SK-N-SH (cell line): ENCODE measurements at regions not wholly inside any gene's neighbourhood (a gene's known extent, or its start where the extent isn't known, plus 50 kb on each side); places are given as distances from the start of the nearest gene placed in this dataset.

Source experiments
- CTCF ChIA-PET: fragments of 300-600, 350-600 bp; formaldehyde crosslinking; extraction: SDS; loops from one replicate; lab custom pipeline; 2021; lab: Yijun Ruan, JAX
- POLR2A ChIA-PET: fragments of 350-600 bp; sonication (Branson Sonifier 250); formaldehyde crosslinking; extraction: SDS; loops from one replicate; lab custom pipeline; 2020; ENCODE audit warnings: antibody characterized with exemption, inconsistent platforms; lab: Yijun Ruan, JAX
- DNase-seq: peaks from one replicate; pipeline ENCODE4 v3.0.0; 2012
- H2AFZ ChIP-seq: fragments of 200-600 bp; sonication (generic); 2 replicates; pipeline ENCODE4 v1.8.1; 2016; ENCODE audit warnings: antibody characterized with exemption, mild to moderate bottlenecking, low read depth
- H3F3A ChIP-seq: fragments of 200-600 bp; sonication (generic); replicated peaks from 2 replicates; pipeline ENCODE3; 2016; ENCODE audit warnings: antibody characterized with exemption, mild to moderate bottlenecking; ENCODE audit not compliant: insufficient read depth
- H3K27ac ChIP-seq, 2 experiments: fragments of 200-500 bp in 1 of 2; fragments of 200-600 bp in 1 of 2; sonication (Bioruptor generic) in 1 of 2; sonication (generic), shearing (Covaris generic) in 1 of 2; 2 replicates each; pipeline versions ENCODE4 v1.5.1 to v1.6.1; 2014 to 2016; ENCODE audit warnings: low read depth in 2 of 2, inconsistent platforms in 1 of 2, low read length in 1 of 2, mild to moderate bottlenecking in 1 of 2, mixed read lengths in 1 of 2
- H3K27me3 ChIP-seq: fragments of 200-600 bp; sonication (generic), shearing (Covaris generic); 2 replicates; pipeline ENCODE4 v1.6.1; 2016; ENCODE audit warnings: mixed run types; ENCODE audit not compliant: insufficient read depth
- H3K36me3 ChIP-seq, 2 experiments: fragments of 200-500 bp in 1 of 2; fragments of 200-600 bp in 1 of 2; sonication (Bioruptor generic) in 1 of 2; sonication (generic) in 1 of 2; replicated peaks in 1 of 2; 2 replicates each; pipeline versions ENCODE3 to v1.5.1; 2014 to 2016; ENCODE audit warnings: low read length in 1 of 2, mild to moderate bottlenecking in 1 of 2; ENCODE audit not compliant: insufficient read depth in 2 of 2, control insufficient read depth in 1 of 2
- H3K4me1 ChIP-seq, 2 experiments: fragments of 200-500 bp in 1 of 2; fragments of 200-600 bp in 1 of 2; sonication (Bioruptor generic) in 1 of 2; sonication (generic), shearing (Covaris generic) in 1 of 2; 2 replicates each; pipeline versions ENCODE4 v1.5.1 to v1.6.1; 2014 to 2016; ENCODE audit warnings: low read depth in 1 of 2, low read length in 1 of 2, mixed run types in 1 of 2; ENCODE audit not compliant: insufficient read depth in 2 of 2, control insufficient read depth in 1 of 2
- H3K4me2 ChIP-seq: fragments of 200-600 bp; sonication (generic), shearing (Covaris generic); 2 replicates; pipeline ENCODE4 v1.6.1; 2017; ENCODE audit warnings: mixed run types
- H3K4me3 ChIP-seq, 2 experiments: fragments of 200-500 bp in 1 of 2; fragments of 200-600 bp in 1 of 2; sonication (Bioruptor generic) in 1 of 2; sonication (generic), shearing (Covaris generic) in 1 of 2; 2 replicates each; pipeline versions ENCODE4 v1.5.1 to v1.8.1; 2014 to 2016; ENCODE audit warnings: low read depth in 2 of 2, inconsistent platforms in 1 of 2, low read length in 1 of 2, mild to moderate bottlenecking in 1 of 2, mixed read lengths in 1 of 2, moderate library complexity in 1 of 2
- H3K79me2 ChIP-seq: fragments of 200-600 bp; sonication (generic); 2 replicates; pipeline ENCODE4 v1.8.1; 2017; ENCODE audit warnings: mild to moderate bottlenecking; ENCODE audit not compliant: insufficient read depth
- H3K9ac ChIP-seq: fragments of 200-600 bp; sonication (generic); 2 replicates; pipeline ENCODE4 v1.6.1; 2017; ENCODE audit warnings: mixed run types
- H3K9me2 ChIP-seq: fragments of 200-600 bp; sonication (generic); 2 replicates; pipeline ENCODE4 v1.6.1; 2017; ENCODE audit warnings: mixed run types
- H3K9me3 ChIP-seq: fragments of 200-600 bp; sonication (generic); 2 replicates; pipeline ENCODE4 v1.6.1; 2017; ENCODE audit warnings: mixed run types, mild to moderate bottlenecking, moderate library complexity
- H4K20me1 ChIP-seq: fragments of 200-600 bp; sonication (generic); 2 replicates; pipeline ENCODE4 v1.6.1; 2017; ENCODE audit warnings: mild to moderate bottlenecking, mixed run types; ENCODE audit not compliant: insufficient read depth
- EP300 ChIP-seq, 2 experiments: IDR thresholded peaks; 2 replicates each; pipeline versions ENCODE4 v1.4.0 to v1.6.1; 2012; ENCODE audit warnings: borderline replicate concordance in 1 of 2, low read depth in 1 of 2, low read length in 1 of 2
- EZH2phosphoT487 ChIP-seq: fragments of 200-600 bp; sonication (generic); IDR thresholded peaks from 2 replicates; pipeline ENCODE4 v1.6.1; 2017; ENCODE audit warnings: low read depth, mixed run types, mild to moderate bottlenecking, antibody characterized with exemption, moderate library complexity, borderline replicate concordance
- FOSL2 ChIP-seq: IDR thresholded peaks from 2 replicates; pipeline ENCODE4 v1.4.0; 2012; ENCODE audit warnings: low read depth, mild to moderate bottlenecking, moderate library complexity, borderline replicate concordance
- FOXJ3 ChIP-seq: sonication (generic); formaldehyde crosslinking; IDR thresholded peaks from 2 replicates; pipeline ENCODE4 v1.5.1; 2020; ENCODE audit warnings: mild to moderate bottlenecking, missing genetic modification reagents
- GATA2 ChIP-seq: sonication (generic); formaldehyde crosslinking; IDR thresholded peaks from 2 replicates; pipeline ENCODE4 v1.5.0; 2020; ENCODE audit warnings: mild to moderate bottlenecking, missing genetic modification reagents
- JUND ChIP-seq: IDR thresholded peaks from 2 replicates; pipeline ENCODE4 v1.4.0; 2012
- MEF2A ChIP-seq: IDR thresholded peaks from 2 replicates; pipeline ENCODE4 v1.4.0; 2012; ENCODE audit warnings: low read depth, borderline replicate concordance
- MXI1 ChIP-seq: IDR thresholded peaks from 2 replicates; pipeline ENCODE4 v1.6.1; 2012; ENCODE audit warnings: mild to moderate bottlenecking, low read depth, low read length, improper control_type of control experiment
- NFIC ChIP-seq: IDR thresholded peaks from 2 replicates; pipeline ENCODE4 v1.4.0; 2012; ENCODE audit warnings: borderline replicate concordance
- POLR2AphosphoS5 ChIP-seq: IDR thresholded peaks from 2 replicates; pipeline ENCODE4 v1.6.1; 2012; ENCODE audit warnings: low read depth, low read length
- RAD21 ChIP-seq: IDR thresholded peaks from 2 replicates; pipeline ENCODE4 v1.6.1; 2012; ENCODE audit warnings: mild to moderate bottlenecking, low read length
- RFX5 ChIP-seq: IDR thresholded peaks from 2 replicates; pipeline ENCODE4 v1.6.1; 2012; ENCODE audit warnings: mild to moderate bottlenecking, improper control_type of control experiment, low read length
- SIN3A ChIP-seq: IDR thresholded peaks from 2 replicates; pipeline ENCODE4 v1.6.1; 2012; ENCODE audit warnings: low read depth, mild to moderate bottlenecking, low read length, moderate library complexity, borderline replicate concordance
- TAF1 ChIP-seq: IDR thresholded peaks from 2 replicates; pipeline ENCODE4 v1.6.1; 2012; ENCODE audit warnings: low read depth, mild to moderate bottlenecking, low read length, moderate library complexity, borderline replicate concordance
- TEAD4 ChIP-seq: IDR thresholded peaks from 2 replicates; pipeline ENCODE4 v1.4.0; 2012; ENCODE audit warnings: mild to moderate bottlenecking, borderline replicate concordance; ENCODE audit not compliant: insufficient read depth
- WGBS: methylation state at CpG from one replicate; pipeline ENCODE4 v1.1.6; 2017; ENCODE audit warnings: low lambda C conversion rate; 5-methylcytosine and 5-hydroxymethylcytosine counted together
- TF ChIP-seq, protein P1 (sequence below): IDR thresholded peaks from 2 replicates; pipeline ENCODE4 v1.6.1; 2012; ENCODE audit warnings: mild to moderate bottlenecking, low read depth, low read length, moderate library complexity
- TF ChIP-seq, protein P2 (sequence below): fragments of 150-350 bp; IDR thresholded peaks from 2 replicates; pipeline ENCODE4 v1.6.1; 2017; ENCODE audit warnings: antibody characterized with exemption, low read length, low read depth, borderline replicate concordance

DNA sequence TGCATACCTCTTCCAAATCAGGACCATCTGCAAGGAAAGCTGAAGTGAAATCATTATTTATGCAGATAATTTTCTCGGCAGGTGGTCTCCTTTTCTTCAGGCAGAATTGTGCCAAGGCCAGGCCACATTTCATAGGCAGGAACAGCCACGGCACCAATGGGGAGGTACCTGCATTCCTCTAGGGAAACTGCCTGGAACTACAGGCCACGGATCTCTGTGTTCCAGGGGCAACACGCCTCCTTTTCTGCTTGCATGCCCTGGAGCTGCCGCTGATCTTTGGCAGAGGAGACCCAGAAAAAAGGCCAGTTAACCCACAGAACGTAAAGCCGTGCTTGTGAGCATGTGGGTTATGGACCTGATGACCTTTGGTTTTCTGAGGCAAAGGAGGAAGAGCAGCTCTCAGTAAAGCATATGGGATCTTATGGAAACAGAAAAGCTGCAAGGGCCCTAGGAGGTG, 111.2 kb upstream of the KIAA1217 start:
- ChIA-PET CTCF (interaction anchor here (0.7 to 1.0 kb wide), 2 partner anchors 11 to 405 kb away, joined by 3 read pairs; no protein-coding TSS in a partner anchor), POLR2A (no interaction called here)
- no peak overlapping the region for H3K4me2 ChIP-seq
- H3K27me3 ChIP-seq = no peaks in the 10 kb centered on the region
- no peak overlapping the region for H2AFZ ChIP-seq
- no peaks in the 10 kb centered on the region for H3K79me2 ChIP-seq
- H3F3A ChIP-seq = no peaks in the 10 kb centered on the region
- H3K4me1 ChIP-seq = no peaks in the 10 kb centered on the region; a peak in 1 of 4 replicates
- TF ChIP-seq MXI1 (no peak), MEF2A (no peak), JUND (no peak), TAF1 (no peak), POLR2AphosphoS5 (no peak), TEAD4 (no peak), NFIC (no peak), EZH2phosphoT487 (no peak), FOXJ3 (no peak), GATA2 (CRISPR knock-in tag) (no peak), FOSL2 (no peak), RAD21 (no peak), SIN3A (no peak), RFX5 (no peak), EP300 (IDR thresholded peaks at IDR 0.05; ENCODE audit: borderline replicate concordance in 1 of 2, low read depth in 1 of 2, low read length in 1 of 2) (no peak)
- TF ChIP-seq, protein P1, sequence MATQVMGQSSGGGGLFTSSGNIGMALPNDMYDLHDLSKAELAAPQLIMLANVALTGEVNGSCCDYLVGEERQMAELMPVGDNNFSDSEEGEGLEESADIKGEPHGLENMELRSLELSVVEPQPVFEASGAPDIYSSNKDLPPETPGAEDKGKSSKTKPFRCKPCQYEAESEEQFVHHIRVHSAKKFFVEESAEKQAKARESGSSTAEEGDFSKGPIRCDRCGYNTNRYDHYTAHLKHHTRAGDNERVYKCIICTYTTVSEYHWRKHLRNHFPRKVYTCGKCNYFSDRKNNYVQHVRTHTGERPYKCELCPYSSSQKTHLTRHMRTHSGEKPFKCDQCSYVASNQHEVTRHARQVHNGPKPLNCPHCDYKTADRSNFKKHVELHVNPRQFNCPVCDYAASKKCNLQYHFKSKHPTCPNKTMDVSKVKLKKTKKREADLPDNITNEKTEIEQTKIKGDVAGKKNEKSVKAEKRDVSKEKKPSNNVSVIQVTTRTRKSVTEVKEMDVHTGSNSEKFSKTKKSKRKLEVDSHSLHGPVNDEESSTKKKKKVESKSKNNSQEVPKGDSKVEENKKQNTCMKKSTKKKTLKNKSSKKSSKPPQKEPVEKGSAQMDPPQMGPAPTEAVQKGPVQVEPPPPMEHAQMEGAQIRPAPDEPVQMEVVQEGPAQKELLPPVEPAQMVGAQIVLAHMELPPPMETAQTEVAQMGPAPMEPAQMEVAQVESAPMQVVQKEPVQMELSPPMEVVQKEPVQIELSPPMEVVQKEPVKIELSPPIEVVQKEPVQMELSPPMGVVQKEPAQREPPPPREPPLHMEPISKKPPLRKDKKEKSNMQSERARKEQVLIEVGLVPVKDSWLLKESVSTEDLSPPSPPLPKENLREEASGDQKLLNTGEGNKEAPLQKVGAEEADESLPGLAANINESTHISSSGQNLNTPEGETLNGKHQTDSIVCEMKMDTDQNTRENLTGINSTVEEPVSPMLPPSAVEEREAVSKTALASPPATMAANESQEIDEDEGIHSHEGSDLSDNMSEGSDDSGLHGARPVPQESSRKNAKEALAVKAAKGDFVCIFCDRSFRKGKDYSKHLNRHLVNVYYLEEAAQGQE = no peak
- TF ChIP-seq, protein P2, sequence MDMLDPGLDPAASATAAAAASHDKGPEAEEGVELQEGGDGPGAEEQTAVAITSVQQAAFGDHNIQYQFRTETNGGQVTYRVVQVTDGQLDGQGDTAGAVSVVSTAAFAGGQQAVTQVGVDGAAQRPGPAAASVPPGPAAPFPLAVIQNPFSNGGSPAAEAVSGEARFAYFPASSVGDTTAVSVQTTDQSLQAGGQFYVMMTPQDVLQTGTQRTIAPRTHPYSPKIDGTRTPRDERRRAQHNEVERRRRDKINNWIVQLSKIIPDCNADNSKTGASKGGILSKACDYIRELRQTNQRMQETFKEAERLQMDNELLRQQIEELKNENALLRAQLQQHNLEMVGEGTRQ = no peak
- H3K9me2 ChIP-seq = no peaks in the 10 kb centered on the region
- no peak overlapping the region for H3K9ac ChIP-seq
- H4K20me1 ChIP-seq = no peaks in the 10 kb centered on the region
- H3K4me3 ChIP-seq = no peak overlapping the region
- no peak for DNase-seq
- WGBS = 69% methylated on average over 6 of the region's 7 CpGs
- no peaks in the 10 kb centered on the region for H3K36me3 ChIP-seq
- no peak overlapping the region for H3K27ac ChIP-seq
- no peaks in the 10 kb centered on the region for H3K9me3 ChIP-seq
